Fibroblast of peridontal ligament (primary cell): ENCODE measurements at regions not wholly inside any gene's neighbourhood (a gene's known extent, or its start where the extent isn't known, plus 50 kb on each side); places are given as distances from the start of the nearest gene placed in this dataset.
A peak's percentile ranks its signal among the peaks of the same experiment; 100 is the strongest.
"Not testable (repeated sequence)": the region's sequence is repeated elsewhere in the genome, so short reads cannot be mapped to it uniquely, and the experiment has no call there.

Experiments used
- DNase-seq: peaks from one replicate; pipeline ENCODE4 v3.0.0-alpha.2; 2010; ENCODE audit errors: extremely low read depth

- DNase-seq: no peak
Measured at GRCh38 chr10:44105696-44106095, 279.2 kb downstream of the CXCL12 start.

DNA sequence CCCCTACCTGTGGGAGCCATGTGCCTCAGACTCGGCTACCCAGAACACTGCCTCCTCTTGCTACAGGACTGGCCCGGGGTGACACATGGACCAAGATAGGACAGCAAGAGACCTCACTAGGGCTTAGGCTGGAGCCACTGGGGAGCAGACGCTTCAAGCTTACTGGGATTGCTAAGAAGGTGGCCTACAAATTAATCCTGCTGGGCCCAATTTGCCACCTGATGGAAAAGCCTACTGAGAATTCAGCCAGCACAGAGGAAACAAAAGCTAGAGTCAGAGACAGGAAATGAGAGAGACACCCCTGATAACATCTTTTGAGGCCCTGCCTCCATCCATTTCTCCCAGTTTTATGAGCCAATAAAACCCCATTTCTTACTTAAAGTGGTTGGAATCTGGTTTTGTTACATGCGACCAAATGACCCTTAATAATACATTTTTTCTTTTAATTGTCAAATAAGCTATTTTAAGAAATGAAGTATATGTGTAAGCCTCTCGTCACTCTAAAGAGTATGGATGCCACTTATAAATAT, 282.1 kb downstream of the CXCL12 start:
- DNase-seq: no peak

DNA sequence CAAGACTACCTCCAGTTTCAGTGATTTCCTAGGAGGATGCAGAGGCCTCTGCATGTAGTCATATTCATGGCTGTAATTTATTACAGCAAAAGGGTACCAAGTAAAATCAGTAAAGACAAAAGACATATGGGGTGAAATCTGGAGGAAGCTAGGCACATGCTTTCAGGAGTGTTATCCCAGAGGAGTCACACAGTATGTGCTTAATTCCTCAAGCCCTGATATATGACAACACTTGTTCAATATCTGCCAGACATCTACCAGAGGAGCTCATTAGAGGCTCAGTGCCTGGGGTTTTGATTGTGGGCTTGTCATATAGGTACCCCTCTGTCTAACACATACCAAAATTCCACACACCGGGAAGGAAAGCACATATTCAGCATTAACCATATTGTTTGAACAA, 283.8 kb downstream of the CXCL12 start:
- no peak for DNase-seq

- DNase-seq: no peak
Measured at GRCh38 chr10:44099511-44099910, 285.4 kb downstream of the CXCL12 start.

GRCh38 chr10:44096217-44096616, 288.7 kb downstream of the CXCL12 start:
- DNase-seq: not testable (repeated sequence)

DNA sequence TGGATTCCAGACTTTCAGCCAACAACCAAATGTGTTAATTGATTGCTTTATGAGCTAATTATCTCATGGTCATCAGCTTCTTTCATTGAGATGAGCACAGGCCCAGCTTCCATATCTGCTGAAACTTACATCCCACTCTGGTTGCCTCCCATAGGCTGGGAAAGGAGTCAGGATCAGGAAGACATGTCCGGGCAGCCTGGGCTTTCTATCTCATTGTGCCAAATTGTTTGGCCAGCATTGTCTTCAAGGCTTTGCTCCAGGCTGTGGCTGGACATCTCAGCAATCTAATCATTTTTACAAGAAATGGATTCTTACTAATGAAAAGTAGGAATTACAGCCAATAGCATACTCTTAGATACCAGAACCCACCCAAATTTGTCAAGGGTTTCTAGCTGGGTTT, 295.2 kb downstream of the CXCL12 start:
- DNase-seq: no peak

GRCh38 chr10:44087403-44087802, 297.5 kb downstream of the CXCL12 start:
- no peak for DNase-seq

- DNase-seq: no peak
Measured at GRCh38 chr10:44083719-44084400, 301.0 kb downstream of the CXCL12 start.

DNA sequence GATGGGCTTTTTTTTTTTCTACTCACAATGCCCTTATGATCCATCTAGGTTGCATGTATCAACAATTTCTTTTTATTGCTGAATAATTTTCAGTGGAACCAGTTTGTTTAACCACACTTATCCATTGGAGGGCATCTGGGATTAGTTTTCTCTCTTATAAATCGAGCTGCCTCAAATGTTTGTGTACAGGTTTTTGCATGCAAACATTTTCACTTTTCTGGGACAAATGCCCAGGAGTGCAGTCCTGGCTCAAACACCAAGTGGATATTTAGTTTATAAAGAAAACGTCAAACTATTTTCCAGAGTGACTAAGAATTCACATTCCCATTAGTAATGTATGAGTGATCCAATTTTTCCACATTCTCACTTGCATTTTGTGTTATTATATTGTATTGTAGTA, 313.4 kb downstream of the CXCL12 start:
- DNase-seq: peak; percentile 99

DNA sequence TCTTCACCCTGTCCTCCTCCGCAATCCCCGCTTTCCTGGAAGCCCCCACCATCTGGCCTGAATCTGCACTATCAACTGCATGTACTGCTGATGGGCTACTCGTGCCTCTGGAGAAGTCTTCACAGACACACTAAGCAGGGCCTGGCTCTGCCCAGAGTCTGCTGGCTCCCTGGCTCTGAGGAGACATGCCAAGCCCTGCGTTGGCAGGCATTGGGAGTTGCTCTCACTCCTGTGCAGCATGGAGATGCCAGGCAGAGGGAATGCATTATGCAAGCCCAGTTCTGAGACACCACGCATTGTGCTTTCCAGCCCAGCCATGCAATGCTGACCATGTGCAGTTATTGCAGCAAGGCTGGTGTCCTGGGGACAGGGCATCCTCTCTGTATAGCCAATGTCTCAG, 314.6 kb downstream of the CXCL12 start:
- DNase-seq: no peak

DNA sequence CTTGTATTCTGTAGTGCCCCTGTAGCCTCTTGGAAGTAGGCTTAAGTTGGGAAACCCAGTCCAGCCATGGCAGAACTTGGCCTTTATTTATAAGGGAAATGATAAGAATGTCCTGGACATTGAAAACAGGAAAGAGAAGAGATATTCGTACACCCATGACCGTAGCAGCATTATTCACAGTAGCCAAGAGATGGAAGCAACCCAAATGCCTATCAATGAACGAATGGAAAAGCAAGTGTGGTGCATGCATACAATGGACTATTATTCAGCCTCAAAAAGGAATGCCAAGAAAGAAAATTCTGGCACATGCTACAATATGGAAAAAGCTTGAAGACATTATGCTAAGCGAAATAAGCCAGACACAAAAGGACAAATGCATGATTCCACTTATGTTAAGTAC, 315.3 kb downstream of the CXCL12 start:
- no peak for DNase-seq

DNA sequence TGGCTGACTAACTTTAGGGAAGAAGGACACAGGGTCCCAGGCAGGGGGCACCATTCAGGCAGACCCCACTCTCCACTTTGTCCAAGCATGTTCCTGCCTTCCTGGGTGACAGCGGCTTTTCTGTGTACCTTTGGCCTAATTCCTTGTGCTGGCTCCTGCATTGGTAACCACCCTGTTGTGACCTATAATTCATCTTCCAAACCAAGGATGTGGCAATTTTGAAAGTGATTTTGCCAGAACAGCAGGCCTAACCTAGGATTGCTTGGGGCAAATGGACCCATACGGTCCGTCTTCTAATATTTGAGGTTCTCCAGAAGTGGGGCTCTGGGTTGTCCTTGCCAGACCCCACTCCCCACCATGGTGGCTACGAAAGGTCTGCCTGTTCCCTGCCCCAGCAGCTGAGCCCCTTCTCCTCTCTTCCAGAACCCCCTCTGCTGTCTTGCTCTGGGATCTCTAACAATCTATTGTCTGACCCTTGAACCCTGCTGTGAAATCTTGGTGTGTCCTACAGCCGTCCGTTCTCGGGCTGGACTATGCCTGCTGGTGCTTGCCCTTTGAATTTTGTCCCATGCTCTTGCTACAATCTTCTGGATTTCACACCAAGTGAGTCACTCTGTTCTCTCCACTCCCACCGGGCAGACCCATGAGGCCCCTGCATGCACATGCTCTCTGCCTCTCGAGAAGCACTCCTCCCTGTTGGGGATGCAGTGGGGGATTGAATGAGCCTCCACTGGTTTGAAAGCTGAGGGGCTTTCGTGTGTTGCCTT, 316.0 kb downstream of the CXCL12 start:
- DNase-seq: peak; percentile 35

DNA sequence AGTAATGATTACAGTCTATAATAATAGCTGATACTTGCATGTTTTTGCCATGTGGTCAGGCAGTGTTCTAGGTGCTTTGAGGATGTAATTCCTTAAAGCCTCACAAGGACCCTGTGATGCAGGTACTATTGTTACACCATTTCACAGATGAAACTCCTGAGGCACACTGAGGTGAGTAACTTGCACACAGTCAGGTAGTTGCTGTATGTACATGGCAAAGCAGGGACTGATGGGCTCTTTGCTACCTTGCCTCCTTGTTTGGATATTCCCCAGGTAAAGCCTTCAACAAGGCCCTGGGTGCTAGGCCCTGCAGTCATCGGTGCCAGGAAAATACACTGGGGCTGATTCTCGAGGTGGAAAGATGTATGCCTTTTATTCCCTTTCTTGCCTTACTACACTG, 317.5 kb downstream of the CXCL12 start:
- DNase-seq: no peak

DNA sequence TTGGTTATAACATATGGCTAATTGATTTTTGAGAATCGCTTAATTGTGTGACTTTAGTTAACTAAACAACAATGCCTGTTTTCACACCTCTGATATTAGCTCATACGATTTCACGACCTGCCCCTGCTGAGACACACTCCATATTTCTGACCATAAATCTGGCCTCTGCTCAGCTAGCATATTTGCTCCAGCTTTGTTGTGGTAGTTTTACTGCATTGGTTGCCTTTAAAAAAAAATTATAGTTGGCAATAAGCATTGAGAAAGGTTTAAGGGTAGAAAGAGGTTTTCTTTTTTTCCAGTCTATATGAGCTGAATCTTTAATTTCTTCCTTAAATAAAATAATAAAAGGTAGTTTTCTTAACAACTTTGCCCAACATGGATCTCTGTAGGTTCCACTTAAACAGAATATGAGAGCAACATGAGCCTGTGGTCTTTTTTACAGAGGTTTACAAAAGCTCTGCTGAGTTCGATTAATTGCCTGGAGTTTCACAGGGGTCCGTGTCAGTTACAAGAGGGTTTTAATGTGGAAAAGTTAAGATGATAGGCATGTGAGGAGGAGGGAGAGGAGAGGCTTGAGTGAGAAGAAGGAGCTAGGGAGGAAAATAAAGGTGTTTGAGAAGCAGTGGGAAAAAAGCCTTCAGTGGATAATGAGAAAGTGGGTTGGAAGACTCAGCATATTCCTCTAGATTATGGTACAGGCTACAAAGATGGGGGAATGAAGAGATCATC, 318.2 kb downstream of the CXCL12 start:
- no peak for DNase-seq

DNA sequence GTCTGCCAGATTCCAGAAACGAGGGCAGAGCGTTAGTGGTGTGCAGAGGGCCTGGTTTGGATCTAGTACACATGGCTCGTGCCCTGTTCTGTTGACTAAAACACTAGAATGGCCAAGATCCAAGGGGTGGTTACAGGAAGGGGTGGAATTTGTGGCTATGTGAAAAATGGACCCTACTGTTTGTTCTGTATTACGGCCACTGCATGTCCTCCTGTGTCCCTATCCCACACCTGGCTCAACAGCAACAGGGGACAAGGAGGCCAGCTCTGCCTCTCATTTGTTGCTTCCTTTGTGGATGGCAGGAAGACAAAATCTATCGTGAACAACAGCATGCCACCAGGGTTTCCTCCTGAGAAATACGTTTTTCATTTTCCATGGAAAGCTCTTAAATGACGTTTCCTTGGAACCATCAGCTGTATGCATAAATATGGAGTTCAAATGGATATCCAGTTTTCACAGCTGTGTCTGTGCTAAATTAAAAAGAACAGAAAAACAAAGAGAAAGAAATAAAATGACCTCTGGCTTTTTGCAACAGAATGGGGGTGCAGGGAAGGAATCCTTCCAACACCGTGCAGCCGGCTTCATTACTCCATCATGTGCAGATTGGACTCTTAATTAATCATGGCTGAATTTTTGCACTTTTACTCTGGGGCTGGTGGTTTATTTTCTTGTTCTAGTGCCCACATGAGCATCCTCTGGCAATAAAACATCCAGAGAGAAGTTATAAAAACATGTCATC, 318.9 kb downstream of the CXCL12 start:
- DNase-seq: no peak

DNA sequence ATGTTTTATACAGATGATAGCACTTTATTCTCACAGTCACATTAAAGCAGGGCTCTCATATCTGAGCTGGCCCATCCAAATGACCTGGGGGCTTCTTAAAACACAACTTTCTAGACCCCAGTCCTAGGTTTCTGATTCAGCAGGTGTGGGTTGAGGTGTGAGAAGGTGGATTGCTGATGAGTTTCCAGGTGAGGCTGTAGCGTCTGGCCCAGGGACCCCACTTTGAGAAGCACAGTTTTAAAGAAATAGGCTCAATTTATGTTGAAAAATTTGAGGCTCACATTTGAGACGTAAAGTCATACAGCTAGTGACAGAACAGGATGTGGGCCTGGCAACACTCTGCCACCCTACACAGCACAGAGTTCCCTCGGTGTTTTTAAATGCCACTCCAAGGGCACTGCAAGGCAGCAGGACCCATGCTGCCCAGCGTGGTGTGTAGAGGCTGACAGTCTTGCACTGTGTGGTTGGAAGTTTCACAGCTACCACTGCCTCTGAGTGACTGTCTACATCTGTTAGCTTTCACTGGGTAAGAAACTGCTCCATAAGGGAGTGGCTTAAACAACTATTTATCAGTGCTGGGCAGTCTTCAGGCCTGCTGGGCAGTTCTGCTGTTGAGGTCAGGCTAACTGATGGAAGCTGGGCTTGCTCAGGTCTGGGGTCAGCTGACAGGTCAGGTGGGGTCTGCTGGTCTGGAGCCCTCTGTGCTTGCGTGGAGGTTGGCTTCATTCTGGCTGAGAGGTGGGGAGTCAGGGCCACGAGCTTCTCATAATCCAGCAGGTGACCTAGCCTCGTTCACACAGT, 319.7 kb downstream of the CXCL12 start:
- no peak for DNase-seq

DNA sequence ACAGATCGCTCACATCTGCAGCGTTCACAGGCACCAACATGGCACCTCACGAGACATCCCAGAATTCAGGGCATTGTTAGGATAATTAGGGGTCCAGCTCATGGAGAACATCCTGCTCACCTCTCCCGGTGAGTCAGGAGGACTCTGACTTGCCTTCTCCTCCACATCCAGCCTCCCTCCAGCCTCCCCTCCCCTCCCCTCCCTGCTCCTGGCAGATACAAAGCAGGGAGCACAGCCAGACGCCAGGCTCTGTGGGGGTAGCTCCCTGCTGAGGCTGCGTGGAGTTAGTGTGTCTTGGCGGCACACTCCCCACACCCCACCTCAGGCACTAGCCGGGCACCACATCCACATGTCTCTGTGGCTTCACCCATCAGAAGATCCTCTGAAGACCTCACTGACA, 320.6 kb downstream of the CXCL12 start:
- DNase-seq: no peak

- no peak for DNase-seq
Measured at GRCh38 chr10:44063686-44064085, 321.2 kb downstream of the CXCL12 start.

- DNase-seq: no peak
Measured at GRCh38 chr10:44060719-44061118, 324.2 kb downstream of the CXCL12 start.

DNA sequence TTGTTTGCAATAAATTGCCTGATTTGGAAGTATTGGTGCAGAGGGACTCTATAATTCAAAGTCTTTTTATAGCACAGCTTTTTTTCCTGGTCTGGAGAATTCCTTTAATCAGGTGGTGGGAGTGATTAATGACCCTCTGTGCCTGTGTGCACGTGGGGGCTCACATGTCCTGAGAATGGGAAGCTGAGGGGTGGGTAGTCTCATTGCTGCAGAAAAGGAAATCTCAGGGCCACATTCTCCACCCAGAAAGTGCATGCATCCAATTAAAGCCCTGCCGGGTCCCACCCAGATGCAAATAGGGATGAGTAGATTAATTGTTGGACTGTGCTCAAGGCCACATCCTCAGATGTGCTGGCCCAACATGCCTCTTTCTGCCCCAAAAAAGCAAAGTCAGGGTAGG, 324.7 kb downstream of the CXCL12 start:
- DNase-seq: no peak

DNA sequence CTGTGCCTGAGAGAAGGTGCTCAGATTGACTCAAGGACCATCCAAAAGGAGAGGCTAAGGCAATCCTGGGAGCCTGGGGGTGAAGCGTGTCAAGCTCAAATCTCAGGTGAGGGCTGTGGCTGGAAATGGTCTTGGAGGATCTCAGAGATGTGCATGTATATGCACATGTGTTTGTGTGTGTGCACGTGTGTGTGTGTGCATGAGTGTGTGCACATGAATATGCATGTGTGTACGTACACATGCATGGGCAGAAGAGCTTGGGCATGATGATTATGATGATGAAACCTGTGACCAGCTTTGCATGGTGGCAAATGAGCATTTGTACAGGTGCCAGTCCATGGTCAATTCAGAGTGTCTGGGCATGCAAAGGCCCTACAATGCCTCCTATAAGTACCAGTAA, 326.6 kb downstream of the CXCL12 start:
- no peak for DNase-seq
